ENCODE measurements at regions not wholly inside any gene's neighbourhood (a gene's known extent, or its start where the extent isn't known, plus 50 kb on each side); places are given as distances from the start of the nearest gene placed in this dataset.

- TF ChIP-seq MLXIP (CRISPR knock-in tag; IDR thresholded peaks at IDR 0.05; ENCODE audit: borderline replicate concordance) (no peak), SRF (IDR thresholded peaks at IDR 0.05; ENCODE audit: low read depth, low read length) (no peak), ZKSCAN8 (CRISPR knock-in tag; IDR thresholded peaks at IDR 0.05; ENCODE audit: borderline replicate concordance) (no peak), ZBTB25 (CRISPR knock-in tag; IDR thresholded peaks at IDR 0.05) (no peak), ZNF576 (CRISPR knock-in tag; IDR thresholded peaks at IDR 0.05) (no peak)
Measured at GRCh38 chr4:45036677-45037076, 310.3 kb upstream of the GNPDA2 start (continued).

- intact Hi-C loops (cut with micrococcal nuclease; ENCODE audit: unreplicated experiment): no loop called here
- Histone ChIP-seq H3K9me3 (ENCODE audit: low read length) (peaks cover 69% of the 10 kb centered on the region), H3K9ac (ENCODE audit: insufficient read depth, low read depth, low read length) (no peak overlapping the region), H4K20me1 (ENCODE audit: insufficient read depth, low read length) (no peaks in the 10 kb centered on the region), H3K36me3 (replicated peaks in 1 of 2; ENCODE audit: control insufficient read depth in 1 of 2, insufficient read depth in 2 of 2, low read length in 2 of 2) (no peaks in the 10 kb centered on the region), H3K27me3 (ENCODE audit: control insufficient read depth in 1 of 2, insufficient read depth in 2 of 2, low read length in 2 of 2) (no peaks in the 10 kb centered on the region), H3K27ac (ENCODE audit: extremely low read length, insufficient read depth, low read length) (no peak overlapping the region), H3K4me3 (replicated peaks in 1 of 3; ENCODE audit: insufficient read depth in 1 of 3, low read depth in 2 of 3, low read length in 3 of 3) (no peak overlapping the region), H3K79me2 (ENCODE audit: insufficient read depth, low read length) (no peaks in the 10 kb centered on the region), H2AFZ (ENCODE audit: low read length) (no peak overlapping the region), H3K4me1 (ENCODE audit: insufficient read depth, low read length) (no peaks in the 10 kb centered on the region), H3K4me2 (ENCODE audit: low read depth, low read length) (no peak overlapping the region)
- CTCF ChIA-PET (ENCODE audit: low intra/inter-chr PET ratio, low total read pairs): no interaction called here
- POLR2A ChIA-PET: no interaction called here
- DNase-seq (ENCODE audit: low spot score): no peak
- 5% methylated on average over 4 of the region's 5 CpGs for WGBS (ENCODE audit: low lambda C conversion rate)
- no TSS peak for BruUV-seq (replicated peaks)
- in situ Hi-C loops (cut with HindIII; ENCODE audit: extremely low pct_ligation_motif_present, low pct_unique_long_range_greater_than_20kb): no loop called here
- ATAC-seq: no peak
- FAIRE-seq: no peak
- TF ChIP-seq ZC3H4 (CRISPR knock-in tag; IDR thresholded peaks at IDR 0.05; ENCODE audit: borderline replicate concordance) (no peak), HNRNPK (IDR thresholded peaks at IDR 0.05; ENCODE audit: low read depth, low read length, poor library complexity, severe bottlenecking) (no peak), BRF2 (CRISPR knock-in tag; IDR thresholded peaks at IDR 0.05) (no peak), POLR2AphosphoS2 (IDR thresholded peaks at IDR 0.05; ENCODE audit: low read depth, low read length) (no peak), ZBTB49 (CRISPR knock-in tag; IDR thresholded peaks at IDR 0.05; ENCODE audit: borderline replicate concordance) (no peak), FLYWCH1 (CRISPR knock-in tag; IDR thresholded peaks at IDR 0.05) (no peak), ZKSCAN8 (CRISPR knock-in tag; IDR thresholded peaks at IDR 0.05; ENCODE audit: borderline replicate concordance) (no peak), FOXC1 (CRISPR knock-in tag; IDR thresholded peaks at IDR 0.05; ENCODE audit: borderline replicate concordance) (no peak), ZNF841 (CRISPR knock-in tag; IDR thresholded peaks at IDR 0.05; ENCODE audit: borderline replicate concordance) (no peak), PCBP1 (IDR thresholded peaks at IDR 0.05; ENCODE audit: borderline replicate concordance, low read depth, low read length) (no peak)
Measured at GRCh38 chr4:45033676-45034419, 307.5 kb upstream of the GNPDA2 start.

Data from HepG2 (cell line).